WTC11 (cell line): ENCODE measurements at regions not wholly inside any gene's neighbourhood (a gene's known extent, or its start where the extent isn't known, plus 50 kb on each side); places are given as distances from the start of the nearest gene placed in this dataset.
A peak's percentile ranks its signal among the peaks of the same experiment; 100 is the strongest.

Experiments
- ATAC-seq: fragments of 200-7000 bp; cut with Tn5 transposase; 2 replicates; pipeline ENCODE4 v1.10.0; 2021; ENCODE audit warnings: mild to moderate bottlenecking, moderate library complexity
- CTCF ChIA-PET: fragments of 300-600 bp; sonication (Branson Sonifier 250); formaldehyde crosslinking; loops from one replicate; lab custom pipeline; 2021; ENCODE audit warnings: antibody characterized with exemption; lab: Charles Lee
- POLR2A ChIA-PET: fragments of 350-600 bp; sonication (Branson Sonifier 250); formaldehyde crosslinking; loops from one replicate; lab custom pipeline; 2021; ENCODE audit warnings: antibody characterized with exemption; lab: Charles Lee
- DNase-seq: peaks from one replicate; pipeline ENCODE4 v3.0.0; 2021; ENCODE audit warnings: low spot score
- H3K27ac Mint-ChIP-seq: 2 replicates; pipeline ENCODE4 v1.8.0; 2021; ENCODE audit warnings: mixed read lengths
- H3K27me3 Mint-ChIP-seq: 2 replicates; pipeline ENCODE4 v1.8.0; 2021; ENCODE audit warnings: low read depth, mild to moderate bottlenecking, moderate library complexity, mixed read lengths
- H3K36me3 Mint-ChIP-seq: 2 replicates; pipeline ENCODE4 v1.8.0; 2021; ENCODE audit warnings: mixed read lengths
- H3K4me1 Mint-ChIP-seq: 2 replicates; pipeline ENCODE4 v1.8.0; 2022; ENCODE audit warnings: mixed read lengths
- H3K4me3 Mint-ChIP-seq: 2 replicates; pipeline ENCODE4 v1.8.0; 2021; ENCODE audit warnings: mild to moderate bottlenecking, moderate library complexity, mixed read lengths
- H3K9me3 Mint-ChIP-seq: 2 replicates; pipeline ENCODE4 v1.8.0; 2021; ENCODE audit warnings: mixed read lengths
- CBFB ChIP-seq: sonication (generic); formaldehyde crosslinking; IDR thresholded peaks from 2 replicates; pipeline ENCODE4 v1.8.1; 2022; ENCODE audit warnings: mild to moderate bottlenecking, low read depth, missing genetic modification reagents
- FOXJ3 ChIP-seq: sonication (generic); formaldehyde crosslinking; IDR thresholded peaks from 2 replicates; pipeline ENCODE4 v1.9.0; 2021; ENCODE audit warnings: missing genetic modification reagents, mild to moderate bottlenecking, borderline replicate concordance
- GRHL2 ChIP-seq: fragments of 250-450 bp; sonication (Bioruptor Pico); IDR thresholded peaks from 2 replicates; pipeline ENCODE4 v1.8.0; 2022; ENCODE audit warnings: mild to moderate bottlenecking, moderate library complexity; ENCODE audit not compliant: insufficient replicate concordance, severe bottlenecking
- MYBL2 ChIP-seq: sonication (generic); formaldehyde crosslinking; IDR thresholded peaks from 2 replicates; pipeline ENCODE4 v1.8.1; 2023; ENCODE audit warnings: mild to moderate bottlenecking, moderate library complexity, missing genetic modification reagents
- NFATC4 ChIP-seq: fragments of 250-450 bp; sonication (Bioruptor Pico); IDR thresholded peaks from 2 replicates; pipeline ENCODE4 v1.9.0; 2021; ENCODE audit warnings: mild to moderate bottlenecking
- NFE2L1 ChIP-seq: sonication (generic); formaldehyde crosslinking; IDR thresholded peaks from 2 replicates; pipeline ENCODE4 v1.8.1; 2023; ENCODE audit warnings: missing genetic modification reagents
- NR3C1 ChIP-seq: sonication (generic); formaldehyde crosslinking; conservative IDR thresholded peaks from 2 replicates; pipeline ENCODE4 v1.8.1; 2023; ENCODE audit warnings: low read depth, mild to moderate bottlenecking, missing genetic modification reagents
- SOX15 ChIP-seq: fragments of 250-450 bp; sonication (Bioruptor Pico); IDR thresholded peaks from 2 replicates; pipeline ENCODE4 v1.9.0; 2021; ENCODE audit warnings: mild to moderate bottlenecking
- TF ChIP-seq, protein P1 (sequence below): sonication (generic); formaldehyde crosslinking; IDR thresholded peaks from 2 replicates; pipeline ENCODE4 v1.8.1; 2023; ENCODE audit warnings: mild to moderate bottlenecking, missing genetic modification reagents, moderate library complexity
- TF ChIP-seq, protein P2 (sequence below): sonication (generic); formaldehyde crosslinking; conservative IDR thresholded peaks from 2 replicates; pipeline ENCODE4 v1.8.1; 2023; ENCODE audit warnings: mild to moderate bottlenecking, low read depth, missing genetic modification reagents, moderate library complexity
- TF ChIP-seq, protein P3 (sequence below): sonication (generic); formaldehyde crosslinking; IDR thresholded peaks from 2 replicates; pipeline ENCODE4 v1.8.1; 2023; ENCODE audit warnings: mild to moderate bottlenecking, missing genetic modification reagents, moderate library complexity
- TF ChIP-seq, protein P4 (sequence below): fragments of 200-600 bp; IDR thresholded peaks from 2 replicates; pipeline ENCODE4 v1.8.0; 2022; ENCODE audit warnings: antibody characterized with exemption
- TF ChIP-seq, protein P5 (sequence below): fragments of 250-450 bp; sonication (Bioruptor Pico); IDR thresholded peaks from 2 replicates; pipeline ENCODE4 v1.9.0; 2021; ENCODE audit warnings: mild to moderate bottlenecking
- TF ChIP-seq, protein P6 (sequence below): sonication (generic); formaldehyde crosslinking; IDR thresholded peaks from 2 replicates; pipeline ENCODE4 v1.8.0; 2022; ENCODE audit warnings: mild to moderate bottlenecking, missing genetic modification reagents

DNA sequence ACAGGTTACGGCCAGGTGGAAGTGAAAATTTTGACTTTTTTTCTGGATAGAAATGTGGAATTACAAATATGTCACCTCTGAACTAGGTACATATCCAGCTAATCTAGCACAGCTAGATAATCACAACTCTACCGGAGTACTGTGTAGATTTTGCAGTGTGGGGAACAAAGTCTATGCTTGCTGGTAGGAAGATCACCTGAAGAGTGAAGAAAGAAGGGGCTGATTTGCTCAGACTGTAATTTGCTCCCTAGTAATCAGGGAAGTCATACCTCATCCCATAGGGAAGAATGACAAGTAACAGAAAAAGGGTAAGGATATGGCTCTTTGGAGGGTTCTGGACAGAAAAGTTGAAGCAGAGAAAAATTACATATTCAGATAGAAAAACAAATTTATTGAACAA lies 319.6 kb upstream of the TMPRSS15 start (continued):
- TF ChIP-seq, protein P1, sequence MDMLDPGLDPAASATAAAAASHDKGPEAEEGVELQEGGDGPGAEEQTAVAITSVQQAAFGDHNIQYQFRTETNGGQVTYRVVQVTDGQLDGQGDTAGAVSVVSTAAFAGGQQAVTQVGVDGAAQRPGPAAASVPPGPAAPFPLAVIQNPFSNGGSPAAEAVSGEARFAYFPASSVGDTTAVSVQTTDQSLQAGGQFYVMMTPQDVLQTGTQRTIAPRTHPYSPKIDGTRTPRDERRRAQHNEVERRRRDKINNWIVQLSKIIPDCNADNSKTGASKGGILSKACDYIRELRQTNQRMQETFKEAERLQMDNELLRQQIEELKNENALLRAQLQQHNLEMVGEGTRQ (CRISPR knock-in tag): no peak
- TF ChIP-seq, protein P2, sequence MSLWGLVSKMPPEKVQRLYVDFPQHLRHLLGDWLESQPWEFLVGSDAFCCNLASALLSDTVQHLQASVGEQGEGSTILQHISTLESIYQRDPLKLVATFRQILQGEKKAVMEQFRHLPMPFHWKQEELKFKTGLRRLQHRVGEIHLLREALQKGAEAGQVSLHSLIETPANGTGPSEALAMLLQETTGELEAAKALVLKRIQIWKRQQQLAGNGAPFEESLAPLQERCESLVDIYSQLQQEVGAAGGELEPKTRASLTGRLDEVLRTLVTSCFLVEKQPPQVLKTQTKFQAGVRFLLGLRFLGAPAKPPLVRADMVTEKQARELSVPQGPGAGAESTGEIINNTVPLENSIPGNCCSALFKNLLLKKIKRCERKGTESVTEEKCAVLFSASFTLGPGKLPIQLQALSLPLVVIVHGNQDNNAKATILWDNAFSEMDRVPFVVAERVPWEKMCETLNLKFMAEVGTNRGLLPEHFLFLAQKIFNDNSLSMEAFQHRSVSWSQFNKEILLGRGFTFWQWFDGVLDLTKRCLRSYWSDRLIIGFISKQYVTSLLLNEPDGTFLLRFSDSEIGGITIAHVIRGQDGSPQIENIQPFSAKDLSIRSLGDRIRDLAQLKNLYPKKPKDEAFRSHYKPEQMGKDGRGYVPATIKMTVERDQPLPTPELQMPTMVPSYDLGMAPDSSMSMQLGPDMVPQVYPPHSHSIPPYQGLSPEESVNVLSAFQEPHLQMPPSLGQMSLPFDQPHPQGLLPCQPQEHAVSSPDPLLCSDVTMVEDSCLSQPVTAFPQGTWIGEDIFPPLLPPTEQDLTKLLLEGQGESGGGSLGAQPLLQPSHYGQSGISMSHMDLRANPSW (CRISPR knock-in tag): no peak
- TF ChIP-seq, protein P3, sequence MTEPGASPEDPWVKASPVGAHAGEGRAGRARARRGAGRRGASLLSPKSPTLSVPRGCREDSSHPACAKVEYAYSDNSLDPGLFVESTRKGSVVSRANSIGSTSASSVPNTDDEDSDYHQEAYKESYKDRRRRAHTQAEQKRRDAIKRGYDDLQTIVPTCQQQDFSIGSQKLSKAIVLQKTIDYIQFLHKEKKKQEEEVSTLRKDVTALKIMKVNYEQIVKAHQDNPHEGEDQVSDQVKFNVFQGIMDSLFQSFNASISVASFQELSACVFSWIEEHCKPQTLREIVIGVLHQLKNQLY (CRISPR knock-in tag): no peak
- TF ChIP-seq, all 79 proteins: peak for 0

DNA sequence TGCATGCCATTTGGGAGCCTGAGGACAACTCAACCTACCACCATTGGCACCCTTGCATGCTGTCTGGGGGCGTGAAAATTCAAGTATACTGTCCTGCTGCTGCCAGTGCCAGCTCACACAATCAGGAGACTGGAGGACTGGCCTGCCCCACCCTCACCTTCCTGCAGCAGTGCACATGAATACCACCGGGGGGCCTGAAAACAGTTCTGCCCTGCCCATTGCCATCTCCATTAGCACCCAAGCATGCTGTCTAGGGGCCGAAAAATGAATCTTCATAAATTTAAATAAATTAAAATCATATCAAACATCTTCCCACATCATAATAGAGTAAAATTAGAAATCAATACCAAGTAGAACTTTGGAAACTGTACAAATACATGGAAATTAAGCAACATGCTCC lies 322.1 kb upstream of the TMPRSS15 start:
- Mint-ChIP-seq H3K4me1 (peaks cover 11% of the 10 kb centered on the region), H3K36me3 (no peaks in the 10 kb centered on the region), H3K4me3 (no peak overlapping the region), H3K27ac (no peak overlapping the region), H3K27me3 (no peaks in the 10 kb centered on the region), H3K9me3 (no peaks in the 10 kb centered on the region)
- POLR2A ChIA-PET: no interaction called here
- DNase-seq (peak; percentile 66), ATAC-seq (peak; percentile 94)
- TF ChIP-seq, protein P4, sequence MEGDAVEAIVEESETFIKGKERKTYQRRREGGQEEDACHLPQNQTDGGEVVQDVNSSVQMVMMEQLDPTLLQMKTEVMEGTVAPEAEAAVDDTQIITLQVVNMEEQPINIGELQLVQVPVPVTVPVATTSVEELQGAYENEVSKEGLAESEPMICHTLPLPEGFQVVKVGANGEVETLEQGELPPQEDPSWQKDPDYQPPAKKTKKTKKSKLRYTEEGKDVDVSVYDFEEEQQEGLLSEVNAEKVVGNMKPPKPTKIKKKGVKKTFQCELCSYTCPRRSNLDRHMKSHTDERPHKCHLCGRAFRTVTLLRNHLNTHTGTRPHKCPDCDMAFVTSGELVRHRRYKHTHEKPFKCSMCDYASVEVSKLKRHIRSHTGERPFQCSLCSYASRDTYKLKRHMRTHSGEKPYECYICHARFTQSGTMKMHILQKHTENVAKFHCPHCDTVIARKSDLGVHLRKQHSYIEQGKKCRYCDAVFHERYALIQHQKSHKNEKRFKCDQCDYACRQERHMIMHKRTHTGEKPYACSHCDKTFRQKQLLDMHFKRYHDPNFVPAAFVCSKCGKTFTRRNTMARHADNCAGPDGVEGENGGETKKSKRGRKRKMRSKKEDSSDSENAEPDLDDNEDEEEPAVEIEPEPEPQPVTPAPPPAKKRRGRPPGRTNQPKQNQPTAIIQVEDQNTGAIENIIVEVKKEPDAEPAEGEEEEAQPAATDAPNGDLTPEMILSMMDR: peak; percentile 24; the same call in 1 of the 2 replicates
- no peak for TF ChIP-seq NFE2L1 (CRISPR knock-in tag)
- CTCF ChIA-PET: interaction anchor here (0.6 kb wide), 1 partner anchor 24 kb away, joined by 3 read pairs; no protein-coding TSS in a partner anchor

DNA sequence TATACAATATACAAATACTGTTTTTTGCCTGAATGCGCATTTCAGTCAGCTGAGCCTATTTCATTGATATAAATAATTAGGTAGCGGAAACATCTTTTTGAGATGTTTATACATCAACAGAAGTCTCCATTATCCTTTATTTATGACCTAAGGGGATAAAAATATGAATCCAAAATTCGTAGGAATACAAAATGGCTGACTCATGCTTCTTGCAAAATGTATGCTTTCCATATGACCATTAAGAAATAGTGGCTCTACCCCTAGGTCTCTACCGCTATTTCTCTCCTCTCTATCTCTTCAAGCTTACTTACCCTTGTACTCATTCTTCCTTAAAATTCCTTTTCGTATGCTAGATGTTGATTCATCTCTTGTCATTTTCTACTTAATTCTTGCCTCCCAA lies 338.4 kb upstream of the TMPRSS15 start:
- Mint-ChIP-seq H3K9me3 (no peaks in the 10 kb centered on the region), H3K4me1 (peaks cover 11% of the 10 kb centered on the region), H3K27me3 (no peaks in the 10 kb centered on the region), H3K36me3 (no peaks in the 10 kb centered on the region), H3K4me3 (no peak overlapping the region), H3K27ac (no peak overlapping the region)
- ChIA-PET POLR2A (interaction anchor here (0.6 kb wide), 1 partner anchor 14 kb away, joined by 4 read pairs; no protein-coding TSS in a partner anchor), CTCF (no interaction called here)
- no peak for DNase-seq
- ATAC-seq: no peak
- TF ChIP-seq, protein P5, sequence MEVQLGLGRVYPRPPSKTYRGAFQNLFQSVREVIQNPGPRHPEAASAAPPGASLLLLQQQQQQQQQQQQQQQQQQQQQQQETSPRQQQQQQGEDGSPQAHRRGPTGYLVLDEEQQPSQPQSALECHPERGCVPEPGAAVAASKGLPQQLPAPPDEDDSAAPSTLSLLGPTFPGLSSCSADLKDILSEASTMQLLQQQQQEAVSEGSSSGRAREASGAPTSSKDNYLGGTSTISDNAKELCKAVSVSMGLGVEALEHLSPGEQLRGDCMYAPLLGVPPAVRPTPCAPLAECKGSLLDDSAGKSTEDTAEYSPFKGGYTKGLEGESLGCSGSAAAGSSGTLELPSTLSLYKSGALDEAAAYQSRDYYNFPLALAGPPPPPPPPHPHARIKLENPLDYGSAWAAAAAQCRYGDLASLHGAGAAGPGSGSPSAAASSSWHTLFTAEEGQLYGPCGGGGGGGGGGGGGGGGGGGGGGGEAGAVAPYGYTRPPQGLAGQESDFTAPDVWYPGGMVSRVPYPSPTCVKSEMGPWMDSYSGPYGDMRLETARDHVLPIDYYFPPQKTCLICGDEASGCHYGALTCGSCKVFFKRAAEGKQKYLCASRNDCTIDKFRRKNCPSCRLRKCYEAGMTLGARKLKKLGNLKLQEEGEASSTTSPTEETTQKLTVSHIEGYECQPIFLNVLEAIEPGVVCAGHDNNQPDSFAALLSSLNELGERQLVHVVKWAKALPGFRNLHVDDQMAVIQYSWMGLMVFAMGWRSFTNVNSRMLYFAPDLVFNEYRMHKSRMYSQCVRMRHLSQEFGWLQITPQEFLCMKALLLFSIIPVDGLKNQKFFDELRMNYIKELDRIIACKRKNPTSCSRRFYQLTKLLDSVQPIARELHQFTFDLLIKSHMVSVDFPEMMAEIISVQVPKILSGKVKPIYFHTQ (CRISPR knock-in tag): no peak
- TF ChIP-seq SOX15 (CRISPR knock-in tag) (no peak), FOXJ3 (no peak), MYBL2 (no peak), GRHL2 (CRISPR knock-in tag) (no peak), NFATC4 (CRISPR knock-in tag) (no peak), CBFB (no peak), NR3C1 (CRISPR knock-in tag) (no peak)
- TF ChIP-seq, protein P1 (CRISPR knock-in tag): no peak
- TF ChIP-seq, protein P6, sequence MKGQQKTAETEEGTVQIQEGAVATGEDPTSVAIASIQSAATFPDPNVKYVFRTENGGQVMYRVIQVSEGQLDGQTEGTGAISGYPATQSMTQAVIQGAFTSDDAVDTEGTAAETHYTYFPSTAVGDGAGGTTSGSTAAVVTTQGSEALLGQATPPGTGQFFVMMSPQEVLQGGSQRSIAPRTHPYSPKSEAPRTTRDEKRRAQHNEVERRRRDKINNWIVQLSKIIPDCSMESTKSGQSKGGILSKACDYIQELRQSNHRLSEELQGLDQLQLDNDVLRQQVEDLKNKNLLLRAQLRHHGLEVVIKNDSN (CRISPR knock-in tag): no peak
